GM12878 (cell line): ENCODE measurements at regions not wholly inside any gene's neighbourhood (a gene's known extent, or its start where the extent isn't known, plus 50 kb on each side); places are given as distances from the start of the nearest gene placed in this dataset.

Source experiments
- ATF7 ChIP-seq: fragments of 450-650 bp; IDR thresholded peaks from 2 replicates; pipeline ENCODE4 v1.6.1; 2016; ENCODE audit warnings: low read depth, mild to moderate bottlenecking
- CEBPZ ChIP-seq: fragments of 150-350 bp; IDR thresholded peaks from 2 replicates; pipeline ENCODE4 v1.6.1; 2016; ENCODE audit warnings: low read depth, low read length
- NR2F1 ChIP-seq: fragments of 450-650 bp; conservative IDR thresholded peaks from 2 replicates; pipeline ENCODE4 v1.6.1; 2017; ENCODE audit warnings: mild to moderate bottlenecking
- SKIL ChIP-seq: fragments of 450-650 bp; IDR thresholded peaks from 2 replicates; pipeline ENCODE4 v1.6.1; 2017; ENCODE audit warnings: mild to moderate bottlenecking, low read depth, inconsistent platforms; ENCODE audit not compliant: poor library complexity, severe bottlenecking
- SMAD5 ChIP-seq: IDR thresholded peaks from 2 replicates; pipeline ENCODE4 v1.6.1; 2016; ENCODE audit warnings: antibody characterized with exemption, low read depth
- SMARCA5 ChIP-seq: fragments of 450-650 bp; IDR thresholded peaks from 2 replicates; pipeline ENCODE4 v1.6.1; 2017; ENCODE audit warnings: mild to moderate bottlenecking
- WRNIP1 ChIP-seq: IDR thresholded peaks from 2 replicates; pipeline ENCODE4 v1.6.1; 2011; ENCODE audit warnings: low read depth, low read length, improper control_type of control experiment, borderline replicate concordance
- ZBTB4 ChIP-seq: fragments of 450-650 bp; formaldehyde crosslinking; IDR thresholded peaks from 2 replicates; pipeline ENCODE4 v1.4.0; 2022; ENCODE audit warnings: mild to moderate bottlenecking, moderate library complexity
- ZNF592 ChIP-seq: fragments of 450-650 bp; IDR thresholded peaks from 2 replicates; pipeline ENCODE4 v1.6.1; 2017; ENCODE audit warnings: mild to moderate bottlenecking, moderate library complexity

- no peak for TF ChIP-seq ZNF592
- no peak for TF ChIP-seq CEBPZ
- TF ChIP-seq SKIL: no peak
- no peak for TF ChIP-seq SMARCA5
- TF ChIP-seq SMAD5: no peak
- TF ChIP-seq ATF7: no peak
- no peak for TF ChIP-seq NR2F1
- no peak for TF ChIP-seq WRNIP1
- TF ChIP-seq ZBTB4 (CRISPR knock-in tag): no peak
Observed at GRCh38 chr4:114302472-114302871, 296.1 kb upstream of the UGT8 start (continued).
